ENCODE measurements at regions not wholly inside any gene's neighbourhood (a gene's known extent, or its start where the extent isn't known, plus 50 kb on each side); places are given as distances from the start of the nearest gene placed in this dataset.

GRCh38 chr6:170221753-170222400 is 69.0 kb downstream of the DLL1 start:
- no peak overlapping the region for H3K4me2 ChIP-seq (ENCODE audit: insufficient read depth, low read length)
- H3K36me3 ChIP-seq (ENCODE audit: control insufficient read depth in 2 of 2, extremely low read depth in 1 of 2, insufficient read depth in 2 of 2, low read length in 2 of 2): no peaks in the 10 kb centered on the region
- BruUV-seq (replicated peaks): no TSS peak
- intact Hi-C loops (cut with micrococcal nuclease) (loop anchor here (5.0 kb wide), 1 partner anchor 390 kb away; no protein-coding TSS in a partner anchor), dilution Hi-C loops (cut with MboI; ENCODE audit: extremely low pct_ligation_motif_present, low sequenced_read_pairs) (no loop called here)
- H2AFZ ChIP-seq (ENCODE audit: low read depth, low read length): no peak overlapping the region
- TF ChIP-seq CTCF (IDR thresholded peaks at IDR 0.05; ENCODE audit: extremely low read depth in 1 of 2, insufficient read depth in 1 of 2, low read depth in 1 of 2, low read length in 2 of 2): no peak
- TF ChIP-seq POLR2A (IDR thresholded peaks at IDR 0.05; ENCODE audit: low read depth, low read length): no peak
- TF ChIP-seq GATA2 (IDR thresholded peaks at IDR 0.05; ENCODE audit: insufficient read depth, insufficient read length, low read depth, low read length): no peak
- no peak for TF ChIP-seq MAX (IDR thresholded peaks at IDR 0.05; ENCODE audit: insufficient read depth, insufficient read length)
- TF ChIP-seq POLR2AphosphoS5 (IDR thresholded peaks at IDR 0.05; ENCODE audit: insufficient read depth, low read depth, low read length): no peak
- TF ChIP-seq EZH2 (IDR thresholded peaks at IDR 0.05; ENCODE audit: borderline replicate concordance, low read depth, low read length, severe bottlenecking): no peak
- no peak for TF ChIP-seq FOS (IDR thresholded peaks at IDR 0.05; ENCODE audit: borderline replicate concordance, insufficient read depth, low read length)
- no peak for TF ChIP-seq MYC (IDR thresholded peaks at IDR 0.05; ENCODE audit: low read depth, low read length)
- no peak for TF ChIP-seq JUN (IDR thresholded peaks at IDR 0.05; ENCODE audit: borderline replicate concordance, insufficient read depth, insufficient read length, low read depth)
- no peak for FAIRE-seq
- no peak for DNase-seq (ENCODE audit: low read depth, low spot score)
- H3K9me3 ChIP-seq (replicated peaks; ENCODE audit: control insufficient read depth, insufficient read depth, low read length): no peaks in the 10 kb centered on the region
- no peaks in the 10 kb centered on the region for H3K4me1 ChIP-seq (ENCODE audit: control insufficient read depth, extremely low read depth, insufficient read depth, low read length)
- no peaks in the 10 kb centered on the region for H3K9me1 ChIP-seq (replicated peaks; ENCODE audit: control insufficient read depth, extremely low read depth, insufficient read depth, low read length)
- peaks cover 0 to 3% of the 10 kb centered on the region in 2 experiments for H3K27me3 ChIP-seq (ENCODE audit: control insufficient read depth in 2 of 2, insufficient read depth in 2 of 2, low read length in 2 of 2)
- no peaks in the 10 kb centered on the region for H4K20me1 ChIP-seq (replicated peaks; ENCODE audit: control insufficient read depth, extremely low read depth, insufficient read depth, low read length)
- ChIA-PET POLR2A (no interaction called here), CTCF (no interaction called here)
- H3K4me3 ChIP-seq (replicated peaks in 1 of 3; ENCODE audit: insufficient read depth in 1 of 3, low read depth in 1 of 3, low read length in 3 of 3): no peak overlapping the region
- no peak overlapping the region for H3K9ac ChIP-seq (replicated peaks; ENCODE audit: extremely low read depth, insufficient read depth, low read length)
- no peak overlapping the region for H3K27ac ChIP-seq (ENCODE audit: insufficient read depth, low read depth, low read length)
- H3K79me2 ChIP-seq (ENCODE audit: control insufficient read depth, insufficient read depth, low read length): no peaks in the 10 kb centered on the region
